ENCODE measurements at regions not wholly inside any gene's neighbourhood (a gene's known extent, or its start where the extent isn't known, plus 50 kb on each side); places are given as distances from the start of the nearest gene placed in this dataset.

- Mint-ChIP-seq H3K36me3 (ENCODE audit: insufficient read depth in 2 of 2) (no peaks in the 10 kb centered on the region), H3K4me3 (no peak overlapping the region), H3K27ac (no peak overlapping the region), H3K27me3 (ENCODE audit: low read depth) (no peaks in the 10 kb centered on the region), H3K4me1 (ENCODE audit: low read depth) (no peaks in the 10 kb centered on the region), H3K9me3 (no peaks in the 10 kb centered on the region)
- DNase-seq (no peak), ATAC-seq (replicated peaks in 1 of 2) (no peak)
Observed at GRCh38 chr15:47993051-47993450, 127.7 kb upstream of the SLC24A5 start.

DNA sequence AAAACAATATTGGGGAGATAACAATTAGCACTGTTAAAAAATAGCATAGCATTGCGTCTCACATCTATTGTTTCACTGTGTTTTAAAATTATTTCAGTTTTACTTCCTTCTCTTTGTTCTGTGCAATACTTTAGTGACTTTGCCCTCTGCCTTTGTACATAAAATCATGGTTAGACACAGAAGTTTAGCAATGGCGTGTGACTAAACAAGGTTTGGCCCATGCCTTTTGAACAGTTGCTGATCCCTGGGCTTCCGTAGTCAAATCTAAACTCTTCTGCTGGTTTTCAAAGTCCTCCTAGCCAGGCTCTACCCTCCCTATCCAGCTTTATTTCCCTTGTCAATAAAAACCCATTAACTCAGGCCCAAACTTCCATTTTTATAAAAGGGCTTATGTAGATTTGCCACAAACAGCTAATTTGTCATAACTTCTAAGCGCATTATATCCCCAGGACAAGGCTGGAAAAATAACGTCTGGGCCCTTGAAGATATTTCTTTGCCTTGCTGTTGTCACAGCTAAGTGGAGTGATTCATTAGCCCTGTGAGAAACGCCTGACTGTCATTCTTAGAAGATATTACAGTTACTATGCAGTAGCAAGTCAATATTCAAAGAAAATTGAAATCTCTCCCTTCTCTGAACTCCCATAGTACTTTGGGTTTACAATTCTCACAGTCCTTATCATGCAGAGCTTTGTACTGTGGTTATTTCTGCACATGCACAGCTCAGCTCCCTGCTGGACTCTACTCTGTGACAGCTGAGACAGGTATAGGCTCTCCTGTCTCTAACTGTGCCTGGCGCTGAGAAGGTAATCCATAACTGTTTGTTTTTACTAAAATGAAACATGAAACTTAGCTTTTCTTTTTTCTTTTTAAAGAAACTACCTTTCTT is 123.4 kb upstream of the SLC24A5 start:
- Mint-ChIP-seq H3K27ac (no peak overlapping the region), H3K9me3 (no peaks in the 10 kb centered on the region), H3K36me3 (ENCODE audit: insufficient read depth in 2 of 2) (no peaks in the 10 kb centered on the region), H3K4me1 (ENCODE audit: low read depth) (no peaks in the 10 kb centered on the region), H3K4me3 (no peak overlapping the region), H3K27me3 (ENCODE audit: low read depth) (peaks cover 6% of the 10 kb centered on the region)
- DNase-seq, result no peak
- ATAC-seq (replicated peaks in 1 of 2), result no peak

DNA sequence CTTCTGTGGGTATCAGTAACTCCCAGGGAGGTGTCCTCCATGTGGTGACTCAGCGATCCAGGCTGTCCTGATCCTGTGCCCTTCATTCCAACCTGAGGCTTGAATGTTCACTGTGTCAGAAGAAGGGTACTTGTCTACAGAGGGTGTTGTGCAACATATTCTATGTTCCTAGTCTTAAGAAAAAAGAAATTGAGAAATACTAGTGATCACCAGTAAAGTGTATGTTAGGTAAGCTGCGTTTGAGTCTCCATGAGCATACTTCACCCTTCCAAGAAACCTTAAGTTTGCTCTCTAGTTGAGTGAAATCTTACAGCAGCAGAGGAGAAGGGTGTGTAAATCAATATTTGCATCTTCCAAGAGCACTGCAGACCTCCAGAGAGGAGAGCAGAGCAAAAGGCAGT is 122.2 kb upstream of the SLC24A5 start:
- Mint-ChIP-seq H3K36me3 (ENCODE audit: insufficient read depth in 2 of 2) (no peaks in the 10 kb centered on the region), H3K27me3 (ENCODE audit: low read depth) (peaks cover 6% of the 10 kb centered on the region), H3K4me1 (ENCODE audit: low read depth) (no peaks in the 10 kb centered on the region), H3K27ac (no peak overlapping the region), H3K4me3 (no peak overlapping the region), H3K9me3 (no peaks in the 10 kb centered on the region)
- DNase-seq, result no peak
- no peak for ATAC-seq (replicated peaks in 1 of 2)

- peaks cover 10% of the 10 kb centered on the region for H3K27me3 Mint-ChIP-seq (ENCODE audit: low read depth)
- DNase-seq (no peak), ATAC-seq (replicated peaks in 1 of 2) (no peak)
- H3K36me3 Mint-ChIP-seq (ENCODE audit: insufficient read depth in 2 of 2), result no peaks in the 10 kb centered on the region
- H3K27ac Mint-ChIP-seq, result no peak overlapping the region
- no peaks in the 10 kb centered on the region for H3K4me1 Mint-ChIP-seq (ENCODE audit: low read depth)
- H3K4me3 Mint-ChIP-seq, result no peak overlapping the region
- no peaks in the 10 kb centered on the region for H3K9me3 Mint-ChIP-seq
Observed at GRCh38 chr15:48001393-48002039, 119.3 kb upstream of the SLC24A5 start.

DNA sequence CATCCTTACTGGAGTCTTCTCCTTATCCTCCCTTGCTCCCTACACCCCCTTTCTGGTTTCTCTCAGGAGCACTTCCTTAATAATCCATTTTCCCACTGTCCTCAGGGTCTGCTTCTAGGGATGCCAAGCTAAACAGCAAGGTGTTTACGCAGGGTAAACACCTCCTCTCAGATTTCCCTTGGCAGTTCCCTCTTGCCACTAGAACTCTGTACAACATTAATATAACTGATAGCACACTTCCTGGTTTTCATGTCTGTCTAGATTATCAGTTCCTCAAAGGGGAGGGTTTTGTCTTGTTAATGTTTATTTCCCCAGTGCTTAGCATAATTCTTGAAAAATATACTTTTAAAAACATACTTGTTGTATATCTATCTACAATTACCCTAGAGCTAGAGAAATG is 118.0 kb upstream of the SLC24A5 start:
- peaks cover 12% of the 10 kb centered on the region for H3K27me3 Mint-ChIP-seq (ENCODE audit: low read depth)
- H3K4me1 Mint-ChIP-seq (ENCODE audit: low read depth), result no peaks in the 10 kb centered on the region
- ATAC-seq (replicated peaks in 1 of 2) (no peak), DNase-seq (no peak)
- no peak overlapping the region for H3K27ac Mint-ChIP-seq
- H3K4me3 Mint-ChIP-seq, result no peak overlapping the region
- H3K36me3 Mint-ChIP-seq (ENCODE audit: insufficient read depth in 2 of 2), result no peaks in the 10 kb centered on the region
- H3K9me3 Mint-ChIP-seq, result no peaks in the 10 kb centered on the region

DNA sequence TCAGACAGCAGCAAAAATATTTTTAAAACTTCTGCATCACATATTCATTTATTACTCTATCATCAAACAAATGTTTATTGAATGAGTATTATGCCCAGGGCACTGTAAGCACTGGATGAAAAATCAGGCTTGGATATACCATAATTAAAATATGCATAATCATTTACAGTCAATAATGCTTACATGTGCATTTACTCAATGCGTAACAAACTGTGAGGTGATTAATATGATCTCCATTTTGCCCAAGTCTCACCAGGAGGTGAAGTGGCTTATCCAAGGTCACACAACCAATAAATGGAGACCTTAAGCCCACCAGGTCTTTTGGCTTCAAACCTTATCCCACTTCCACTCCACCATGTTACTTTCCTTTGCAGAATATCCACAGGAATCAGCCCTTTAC is 117.3 kb upstream of the SLC24A5 start:
- Mint-ChIP-seq H3K27ac (no peak overlapping the region), H3K36me3 (ENCODE audit: insufficient read depth in 2 of 2) (no peaks in the 10 kb centered on the region)
- DNase-seq, result no peak

DNA sequence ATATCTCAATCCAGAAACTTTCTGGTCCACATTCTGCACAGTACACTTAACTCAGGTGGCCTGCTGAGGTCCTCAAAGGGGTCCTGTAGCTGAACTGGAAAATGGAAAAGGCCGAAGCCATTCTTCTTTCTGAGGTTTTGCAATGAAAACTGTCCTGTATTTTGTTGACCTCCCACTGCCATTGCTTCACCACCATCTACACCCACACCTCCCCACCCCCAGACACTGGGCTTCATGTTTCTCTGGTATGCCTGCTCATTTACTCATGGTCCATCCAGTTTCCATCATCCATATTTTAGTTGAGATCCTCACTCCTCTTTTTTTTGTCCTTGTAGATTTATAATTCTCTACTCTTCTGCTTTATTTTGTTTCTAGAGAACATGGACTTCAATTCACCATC is 115.7 kb upstream of the SLC24A5 start:
- peaks cover 12% of the 10 kb centered on the region for H3K27me3 Mint-ChIP-seq (ENCODE audit: low read depth)
- no peaks in the 10 kb centered on the region for H3K36me3 Mint-ChIP-seq (ENCODE audit: insufficient read depth in 2 of 2)
- no peaks in the 10 kb centered on the region for H3K9me3 Mint-ChIP-seq
- DNase-seq, result no peak
- ATAC-seq (replicated peaks in 1 of 2), result no peak
- H3K4me3 Mint-ChIP-seq, result no peak overlapping the region
- H3K4me1 Mint-ChIP-seq (ENCODE audit: low read depth), result no peaks in the 10 kb centered on the region
- no peak overlapping the region for H3K27ac Mint-ChIP-seq

More for the DNA sequence above, 117.3 kb upstream of the SLC24A5 start:
- no peak for ATAC-seq (replicated peaks in 1 of 2)
- Mint-ChIP-seq H3K4me3 (no peak overlapping the region), H3K4me1 (ENCODE audit: low read depth) (no peaks in the 10 kb centered on the region), H3K27me3 (ENCODE audit: low read depth) (peaks cover 12% of the 10 kb centered on the region), H3K9me3 (no peaks in the 10 kb centered on the region)

- peaks cover 12% of the 10 kb centered on the region for H3K27me3 Mint-ChIP-seq (ENCODE audit: low read depth)
- H3K27ac Mint-ChIP-seq, result no peak overlapping the region
- DNase-seq (no peak), ATAC-seq (replicated peaks in 1 of 2) (no peak)
- no peaks in the 10 kb centered on the region for H3K36me3 Mint-ChIP-seq (ENCODE audit: insufficient read depth in 2 of 2)
- no peak overlapping the region for H3K4me3 Mint-ChIP-seq
- no peaks in the 10 kb centered on the region for H3K4me1 Mint-ChIP-seq (ENCODE audit: low read depth)
- H3K9me3 Mint-ChIP-seq, result no peaks in the 10 kb centered on the region
Observed at GRCh38 chr15:48006031-48006511, 114.7 kb upstream of the SLC24A5 start.

DNA sequence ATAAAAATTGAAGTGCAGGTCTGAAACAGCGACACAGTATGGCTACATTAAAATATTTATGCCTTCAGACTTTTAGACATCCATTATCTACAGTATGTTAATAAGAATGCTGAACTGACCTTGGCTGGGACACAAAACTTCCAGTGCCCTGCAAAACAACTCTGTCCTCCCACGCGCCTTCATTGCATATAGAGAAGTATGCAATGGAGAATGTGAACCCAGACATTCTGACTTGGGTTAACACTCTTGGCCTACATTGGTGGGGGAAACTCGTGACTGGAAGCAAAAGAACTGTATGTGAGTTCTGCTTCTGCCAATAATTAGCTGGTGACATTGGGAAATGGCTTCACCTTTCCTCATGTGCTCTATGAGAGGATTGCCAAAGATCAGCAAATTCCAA is 110.5 kb upstream of the SLC24A5 start:
- Mint-ChIP-seq H3K9me3 (no peaks in the 10 kb centered on the region), H3K27me3 (ENCODE audit: low read depth) (peaks cover 6% of the 10 kb centered on the region), H3K36me3 (ENCODE audit: insufficient read depth in 2 of 2) (no peaks in the 10 kb centered on the region), H3K4me3 (no peak overlapping the region), H3K27ac (no peak overlapping the region), H3K4me1 (ENCODE audit: low read depth) (no peaks in the 10 kb centered on the region)
- ATAC-seq (replicated peaks in 1 of 2) (no peak), DNase-seq (no peak)

DNA sequence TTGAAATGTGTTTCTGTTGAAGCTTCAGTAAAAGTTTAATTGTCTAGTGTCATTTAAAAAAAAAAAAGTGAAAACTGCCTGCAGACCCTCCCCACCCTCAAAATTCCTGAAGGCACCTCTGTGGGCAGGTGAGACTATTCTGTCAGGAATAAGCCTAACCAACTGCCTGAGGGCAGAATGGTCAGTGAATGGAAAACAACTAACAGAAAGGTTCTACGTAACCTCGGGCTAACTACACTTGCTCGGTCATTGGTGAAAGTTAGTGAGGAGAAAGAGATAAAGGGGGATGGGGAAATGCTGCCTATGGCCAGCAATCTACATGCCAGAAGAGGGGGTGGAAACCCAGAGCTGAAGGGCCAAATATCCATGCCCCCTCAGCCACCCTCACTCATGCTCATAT is 108.6 kb upstream of the SLC24A5 start:
- H3K27me3 Mint-ChIP-seq (ENCODE audit: low read depth), result no peaks in the 10 kb centered on the region
- H3K4me3 Mint-ChIP-seq, result no peak overlapping the region
- H3K9me3 Mint-ChIP-seq, result no peaks in the 10 kb centered on the region
- H3K4me1 Mint-ChIP-seq (ENCODE audit: low read depth), result no peaks in the 10 kb centered on the region
- DNase-seq, result no peak
- ATAC-seq (replicated peaks in 1 of 2), result no peak
- no peak overlapping the region for H3K27ac Mint-ChIP-seq
- H3K36me3 Mint-ChIP-seq (ENCODE audit: insufficient read depth in 2 of 2), result no peaks in the 10 kb centered on the region

DNA sequence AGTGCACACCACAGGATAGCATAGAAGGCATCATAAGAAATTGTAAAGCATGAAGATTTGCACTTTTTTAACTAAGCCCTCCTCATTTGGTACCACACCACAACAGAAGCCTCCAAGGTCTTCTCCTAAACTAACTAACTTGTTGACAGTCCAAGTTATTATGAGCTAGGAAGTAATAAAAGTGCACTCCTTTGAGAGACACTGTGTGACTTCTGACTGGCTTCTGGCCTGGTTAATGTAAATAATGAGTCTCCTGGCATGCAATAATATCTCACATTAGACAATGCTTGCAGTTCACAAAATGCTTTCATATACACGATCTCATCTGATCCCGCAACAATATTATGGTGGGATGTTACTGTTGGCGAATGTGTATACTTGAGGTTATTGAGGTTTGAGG is 103.9 kb upstream of the SLC24A5 start:
- Mint-ChIP-seq H3K36me3 (ENCODE audit: insufficient read depth in 2 of 2) (no peaks in the 10 kb centered on the region), H3K27me3 (ENCODE audit: low read depth) (no peaks in the 10 kb centered on the region), H3K4me3 (no peak overlapping the region), H3K27ac (no peak overlapping the region), H3K4me1 (ENCODE audit: low read depth) (no peaks in the 10 kb centered on the region), H3K9me3 (no peaks in the 10 kb centered on the region)
- DNase-seq, result no peak
- ATAC-seq (replicated peaks in 1 of 2), result no peak

GRCh38 chr15:48017747-48018146 is 103.0 kb upstream of the SLC24A5 start:
- Mint-ChIP-seq H3K9me3 (no peaks in the 10 kb centered on the region), H3K27ac (no peak overlapping the region)
- no peak for ATAC-seq (replicated peaks in 1 of 2)

DNA sequence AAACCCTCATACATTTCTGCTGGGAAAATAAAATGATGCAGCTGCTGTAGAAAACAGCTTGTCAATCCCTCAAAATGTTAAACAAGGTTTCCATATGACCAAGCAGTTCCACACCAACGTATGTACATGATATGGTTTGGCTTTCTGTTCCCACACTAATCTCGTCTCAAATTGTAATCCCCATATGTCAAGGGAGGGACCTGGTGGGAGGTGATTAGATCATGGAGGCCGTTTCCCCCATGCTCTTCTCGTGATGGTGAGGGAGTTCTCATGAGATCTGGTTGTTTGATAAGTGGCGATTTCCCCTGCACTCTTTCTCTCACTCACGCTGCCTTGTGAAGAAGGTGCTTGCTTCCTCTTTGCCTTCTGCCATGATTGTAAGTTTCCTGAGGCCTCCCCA is 100.6 kb upstream of the SLC24A5 start:
- H3K4me3 Mint-ChIP-seq, result no peak overlapping the region
- H3K4me1 Mint-ChIP-seq (ENCODE audit: low read depth), result no peaks in the 10 kb centered on the region
- H3K9me3 Mint-ChIP-seq, result no peaks in the 10 kb centered on the region
- ATAC-seq (replicated peaks in 1 of 2) (no peak), DNase-seq (no peak)
- no peaks in the 10 kb centered on the region for H3K36me3 Mint-ChIP-seq (ENCODE audit: insufficient read depth in 2 of 2)
- H3K27me3 Mint-ChIP-seq (ENCODE audit: low read depth), result no peaks in the 10 kb centered on the region
- no peak overlapping the region for H3K27ac Mint-ChIP-seq

More at GRCh38 chr15:48017747-48018146, 103.0 kb upstream of the SLC24A5 start:
- Mint-ChIP-seq H3K27me3 (ENCODE audit: low read depth) (no peaks in the 10 kb centered on the region), H3K36me3 (ENCODE audit: insufficient read depth in 2 of 2) (no peaks in the 10 kb centered on the region), H3K4me1 (ENCODE audit: low read depth) (no peaks in the 10 kb centered on the region), H3K4me3 (no peak overlapping the region)
- DNase-seq, result no peak
